ENCODE measurements at regions not wholly inside any gene's neighbourhood (a gene's known extent, or its start where the extent isn't known, plus 50 kb on each side); places are given as distances from the start of the nearest gene placed in this dataset.

GRCh38 chr16:54417384-54417783 is 130.8 kb upstream of the IRX3 start:
- no peak for TF ChIP-seq ZFX (IDR thresholded peaks at IDR 0.05; ENCODE audit: borderline replicate concordance)
- no peak for TF ChIP-seq CTCF (IDR thresholded peaks at IDR 0.05)
- peak overlapping the region; percentile 99 for H3K27ac ChIP-seq

GRCh38 chr16:54414671-54415070 is 128.1 kb upstream of the IRX3 start:
- no peak overlapping the region for H3K27ac ChIP-seq
- TF ChIP-seq CTCF (IDR thresholded peaks at IDR 0.05) (no peak), ZFX (IDR thresholded peaks at IDR 0.05; ENCODE audit: borderline replicate concordance) (no peak)

DNA sequence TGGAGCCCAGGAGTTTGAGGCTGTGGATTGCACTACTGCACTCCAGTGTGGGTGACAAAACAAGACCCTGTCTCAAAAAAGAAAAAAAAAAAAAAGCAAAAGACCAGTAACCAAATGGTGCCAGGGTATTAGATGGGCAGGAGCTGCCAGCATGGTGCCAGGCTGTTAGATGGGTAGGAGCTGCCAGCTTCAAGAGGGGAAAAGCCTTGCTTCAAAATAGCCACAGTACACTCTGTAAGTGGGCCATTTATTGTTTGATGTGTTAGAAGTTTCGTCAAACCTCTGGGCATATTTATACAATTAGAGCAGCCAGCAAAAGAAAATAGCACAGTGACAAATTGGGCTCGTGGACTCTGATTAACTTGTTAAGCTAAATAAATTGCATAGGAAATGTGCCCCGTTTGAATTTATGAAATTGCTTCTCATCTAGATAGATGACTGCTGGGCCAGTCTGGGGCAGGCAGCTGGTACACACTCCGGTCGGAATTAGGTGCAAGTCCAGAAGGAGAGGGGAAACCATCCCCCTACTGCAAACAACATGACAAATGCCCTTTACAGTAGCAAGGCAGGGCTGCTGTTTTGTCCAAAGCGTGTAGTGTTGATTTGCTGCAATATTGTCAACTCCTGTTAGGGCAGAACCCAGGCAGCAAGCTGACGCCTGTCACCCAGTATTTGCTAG is 126.3 kb upstream of the IRX3 start:
- no peak for TF ChIP-seq CTCF (IDR thresholded peaks at IDR 0.05)
- no peak for TF ChIP-seq ZFX (IDR thresholded peaks at IDR 0.05; ENCODE audit: borderline replicate concordance)
- H3K27ac ChIP-seq, result no peak overlapping the region

DNA sequence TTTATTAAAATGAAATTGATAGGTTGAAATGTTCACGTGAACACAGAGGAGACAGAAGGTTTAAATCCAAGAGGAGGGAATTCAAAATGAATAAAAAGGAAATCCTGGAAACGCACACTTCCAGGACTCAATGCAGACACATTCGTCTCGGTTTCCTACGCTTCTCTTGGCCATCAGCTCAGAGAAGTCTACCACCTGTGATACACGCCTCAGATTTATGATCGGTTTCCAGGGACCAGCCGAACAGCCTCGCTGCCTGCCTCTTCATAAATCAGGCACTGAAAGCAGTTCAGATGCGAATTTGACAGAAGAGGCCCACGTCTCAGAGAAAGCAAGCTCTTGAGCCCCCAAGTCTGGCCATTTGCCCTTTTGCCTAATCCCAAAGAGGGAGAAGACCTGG is 125.5 kb upstream of the IRX3 start:
- TF ChIP-seq CTCF (IDR thresholded peaks at IDR 0.05), result no peak
- no peak for TF ChIP-seq ZFX (IDR thresholded peaks at IDR 0.05; ENCODE audit: borderline replicate concordance)
- no peak overlapping the region for H3K27ac ChIP-seq

DNA sequence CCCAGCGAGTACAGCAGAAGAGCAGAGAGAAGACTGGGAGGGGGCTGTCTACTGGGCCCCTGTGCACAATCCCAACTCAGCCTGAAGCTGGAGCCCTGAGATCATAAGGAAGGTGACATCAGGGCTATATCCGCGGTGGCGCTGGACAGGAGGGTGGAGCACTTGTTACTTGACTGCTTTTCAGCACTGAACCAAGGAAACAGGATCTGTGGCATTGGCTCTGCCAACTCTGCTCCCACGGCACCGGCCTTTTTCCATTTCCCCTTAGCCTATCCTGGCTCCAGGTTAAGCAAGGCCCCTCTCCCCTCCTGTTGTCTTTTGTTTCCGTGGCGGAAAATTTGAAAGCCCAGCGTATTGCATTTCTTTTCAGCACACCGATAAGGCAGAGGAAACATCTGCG is 125.0 kb upstream of the IRX3 start:
- TF ChIP-seq ZFX (IDR thresholded peaks at IDR 0.05; ENCODE audit: borderline replicate concordance) (no peak), CTCF (IDR thresholded peaks at IDR 0.05) (0 out of 2 replicates have a peak, but pooled peaks have one; percentile 5)
- no peak overlapping the region for H3K27ac ChIP-seq

DNA sequence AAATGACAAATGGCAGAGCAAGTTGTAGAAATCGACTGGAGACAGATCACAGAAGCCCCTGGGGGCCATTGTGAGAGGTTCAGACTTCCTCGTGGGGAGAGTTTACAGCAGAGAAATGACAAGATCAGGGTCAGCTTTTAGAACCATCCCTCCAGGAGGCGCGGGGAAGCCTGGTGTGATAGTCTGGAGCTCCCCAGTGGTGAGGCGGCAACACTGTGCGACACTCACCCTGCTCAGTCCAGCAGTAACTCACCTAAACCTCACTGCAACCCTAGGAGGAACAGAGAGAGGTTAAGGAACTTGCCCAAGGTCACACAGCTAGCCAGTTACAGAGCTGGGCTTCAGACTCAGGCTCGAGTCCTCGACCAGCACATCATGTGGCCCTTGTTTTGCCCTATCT is 123.4 kb upstream of the IRX3 start:
- TF ChIP-seq CTCF (IDR thresholded peaks at IDR 0.05) (no peak), ZFX (IDR thresholded peaks at IDR 0.05; ENCODE audit: borderline replicate concordance) (no peak)
- no peak overlapping the region for H3K27ac ChIP-seq

GRCh38 chr16:54407596-54407995 is 121.0 kb upstream of the IRX3 start:
- no peak overlapping the region for H3K27ac ChIP-seq
- TF ChIP-seq ZFX (IDR thresholded peaks at IDR 0.05; ENCODE audit: borderline replicate concordance), result no peak

DNA sequence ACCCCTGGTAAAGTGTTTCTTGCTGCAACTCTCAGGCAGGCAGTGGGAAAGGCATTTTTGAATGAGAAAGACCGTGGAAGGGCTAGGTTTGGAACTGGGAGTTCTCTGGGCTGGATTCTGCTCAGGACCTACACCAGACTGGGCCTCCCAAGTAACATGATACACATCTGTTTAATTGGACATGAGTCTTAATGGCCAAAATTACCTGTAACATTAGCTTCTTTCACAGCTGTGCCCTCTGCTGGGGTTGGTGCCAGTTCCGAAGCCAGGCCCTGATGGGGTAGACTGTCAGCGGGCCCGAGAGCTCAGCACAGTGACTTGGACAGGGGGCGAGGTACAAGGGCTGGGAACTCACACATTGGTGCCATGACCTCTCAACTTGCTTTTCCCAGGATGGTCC is 118.9 kb upstream of the IRX3 start:
- no peak overlapping the region for H3K27ac ChIP-seq
- TF ChIP-seq CTCF (IDR thresholded peaks at IDR 0.05) (no peak), ZFX (IDR thresholded peaks at IDR 0.05; ENCODE audit: borderline replicate concordance) (no peak)
